HG03060 (cell line): ENCODE measurements at regions not wholly inside any gene's neighbourhood (a gene's known extent, or its start where the extent isn't known, plus 50 kb on each side); places are given as distances from the start of the nearest gene placed in this dataset.
"Not testable (repeated sequence)": the region's sequence is repeated elsewhere in the genome, so short reads cannot be mapped to it uniquely, and the experiment has no call there.

Experiments
- ATAC-seq: cut with Tn5 transposase; IDR thresholded peaks from one replicate; pipeline ENCODE4 v1.9.1; 2021; ENCODE audit warnings: low read depth, moderate number of reproducible peaks; ENCODE audit not compliant: unreplicated experiment

DNA sequence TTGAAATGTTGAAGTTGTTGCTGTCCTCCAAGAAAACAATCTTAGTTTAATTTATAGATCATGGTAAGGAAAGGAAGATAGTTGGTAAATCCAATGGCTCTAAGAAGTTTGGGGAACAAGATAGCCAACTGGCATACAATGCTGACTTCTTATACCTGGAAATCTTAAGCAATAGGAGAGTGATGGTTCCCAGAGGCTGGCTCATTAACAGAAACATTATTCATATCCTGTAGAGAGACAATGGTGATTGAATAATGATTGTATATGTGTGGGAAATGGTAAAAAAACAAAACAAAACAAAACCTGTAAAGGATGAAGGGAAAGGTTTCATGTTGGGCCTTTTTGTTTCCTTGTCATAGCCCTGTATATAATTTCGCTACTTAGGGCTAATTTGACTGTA is 174.9 kb upstream of the CTSO start:
- ATAC-seq, result no peak

DNA sequence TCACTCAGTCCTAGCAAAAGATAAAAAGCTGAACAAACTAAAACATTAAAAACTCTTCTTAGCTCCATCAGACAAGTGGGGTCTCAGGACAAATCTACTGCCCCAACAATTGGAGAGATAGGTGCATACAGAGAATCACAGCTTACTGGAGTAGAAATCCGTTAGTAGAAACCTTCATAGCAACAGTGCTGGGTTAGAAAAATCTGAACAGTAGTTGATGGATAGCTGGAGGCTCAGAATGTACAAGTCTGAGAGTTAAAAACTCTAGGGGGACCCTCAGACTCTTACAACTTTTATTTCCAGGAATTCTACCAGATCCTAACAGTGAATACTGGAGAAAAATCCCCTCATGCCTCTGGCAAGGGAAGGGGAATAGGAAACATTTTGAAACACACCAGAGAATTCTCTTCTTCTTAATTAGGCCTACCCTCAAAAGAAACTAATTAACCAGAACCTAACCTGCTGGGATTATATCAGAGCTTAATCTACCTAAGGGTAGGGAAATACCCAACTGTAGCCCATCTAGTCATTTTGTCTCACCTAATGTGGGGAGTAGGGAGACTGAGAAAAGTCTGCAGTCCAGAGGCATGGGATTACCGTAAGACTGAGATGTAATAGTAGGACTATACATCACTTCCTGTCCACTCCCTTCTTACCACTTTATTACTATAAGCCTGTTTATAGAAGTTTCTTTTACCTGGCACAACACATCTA is 165.0 kb upstream of the CTSO start:
- no peak for ATAC-seq

DNA sequence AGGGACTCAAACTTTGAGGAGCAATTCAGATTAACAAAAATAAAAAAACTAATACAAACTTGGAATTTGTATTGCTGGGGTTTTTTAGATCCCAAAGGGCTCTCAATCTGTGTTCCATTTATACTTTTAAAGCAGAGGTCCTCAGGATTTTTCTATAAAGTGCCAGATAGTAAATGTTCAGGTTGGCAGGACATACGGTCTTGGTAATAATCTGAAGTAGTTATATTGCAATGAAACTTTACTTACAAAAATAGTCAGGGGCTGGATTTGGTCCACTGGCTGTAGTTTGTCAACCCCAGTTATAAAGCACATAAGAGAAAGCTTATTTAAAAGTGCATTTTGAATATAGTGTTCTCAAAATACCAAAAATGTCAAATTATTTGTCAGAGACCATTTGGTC is 164.1 kb upstream of the CTSO start:
- no peak for ATAC-seq

DNA sequence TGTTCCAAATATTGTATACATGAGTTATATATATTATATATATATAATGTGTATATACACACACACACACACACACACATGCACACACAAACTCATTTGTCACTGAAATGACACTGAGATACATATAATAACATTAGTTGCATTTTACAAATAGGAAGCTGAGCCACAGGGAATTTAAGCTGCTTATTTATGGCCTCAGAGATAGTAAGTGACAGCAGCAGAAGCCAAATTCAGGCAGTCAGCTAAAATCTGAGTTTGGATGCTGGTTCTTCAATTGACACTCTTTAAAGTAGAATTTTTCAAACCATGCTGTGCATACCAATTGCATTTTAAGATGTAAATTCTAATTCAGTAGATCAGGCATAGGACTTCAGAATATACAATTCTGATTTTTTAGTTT is 163.3 kb upstream of the CTSO start:
- ATAC-seq, result no peak

DNA sequence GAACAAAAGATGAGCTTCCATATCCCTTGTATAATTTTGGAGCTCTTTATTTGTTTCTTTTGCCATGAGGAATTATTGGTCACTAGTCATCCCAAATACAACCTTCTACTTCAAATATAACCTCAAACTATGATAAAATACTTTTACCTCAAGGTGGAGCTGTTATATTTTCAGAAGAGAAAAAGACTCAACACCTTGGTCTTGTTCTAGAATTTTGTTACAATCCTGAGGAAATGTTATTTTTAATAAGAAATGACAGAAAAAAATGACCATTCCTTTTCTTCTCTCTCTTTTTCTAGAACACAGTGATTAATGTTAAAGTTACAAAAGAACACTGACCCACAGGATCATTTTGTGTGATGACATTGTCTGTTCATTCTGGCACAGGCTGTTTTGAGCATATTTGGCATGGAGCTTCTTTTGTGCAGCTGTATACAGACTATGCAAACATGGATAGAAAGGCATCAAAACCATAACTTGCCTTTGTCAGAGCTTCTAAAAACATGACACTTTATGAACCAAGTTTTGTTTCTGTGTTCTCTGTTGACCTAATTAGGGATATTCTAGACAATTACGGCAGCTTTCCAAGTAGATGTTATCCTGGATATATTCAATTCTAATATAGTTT is 159.6 kb upstream of the CTSO start:
- ATAC-seq, result no peak

DNA sequence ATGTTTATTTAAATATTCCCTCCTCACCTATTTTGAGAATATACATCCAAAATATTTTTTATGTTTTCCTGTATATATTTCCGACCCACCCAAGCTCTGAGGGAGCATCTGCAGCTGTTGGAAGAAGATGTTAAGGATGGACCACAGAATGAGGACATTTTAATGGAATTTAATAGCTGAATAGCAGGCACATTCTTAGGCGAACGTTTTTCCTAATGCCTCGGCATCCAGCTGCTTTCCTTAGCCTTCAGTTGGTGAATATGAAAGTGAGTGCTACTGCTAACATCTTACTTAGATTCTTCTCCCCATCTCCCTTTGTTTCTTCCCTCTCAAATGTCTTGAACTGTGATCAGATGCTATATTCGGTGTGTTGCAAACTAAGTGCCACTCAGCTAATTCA is 158.0 kb upstream of the CTSO start:
- no peak for ATAC-seq

DNA sequence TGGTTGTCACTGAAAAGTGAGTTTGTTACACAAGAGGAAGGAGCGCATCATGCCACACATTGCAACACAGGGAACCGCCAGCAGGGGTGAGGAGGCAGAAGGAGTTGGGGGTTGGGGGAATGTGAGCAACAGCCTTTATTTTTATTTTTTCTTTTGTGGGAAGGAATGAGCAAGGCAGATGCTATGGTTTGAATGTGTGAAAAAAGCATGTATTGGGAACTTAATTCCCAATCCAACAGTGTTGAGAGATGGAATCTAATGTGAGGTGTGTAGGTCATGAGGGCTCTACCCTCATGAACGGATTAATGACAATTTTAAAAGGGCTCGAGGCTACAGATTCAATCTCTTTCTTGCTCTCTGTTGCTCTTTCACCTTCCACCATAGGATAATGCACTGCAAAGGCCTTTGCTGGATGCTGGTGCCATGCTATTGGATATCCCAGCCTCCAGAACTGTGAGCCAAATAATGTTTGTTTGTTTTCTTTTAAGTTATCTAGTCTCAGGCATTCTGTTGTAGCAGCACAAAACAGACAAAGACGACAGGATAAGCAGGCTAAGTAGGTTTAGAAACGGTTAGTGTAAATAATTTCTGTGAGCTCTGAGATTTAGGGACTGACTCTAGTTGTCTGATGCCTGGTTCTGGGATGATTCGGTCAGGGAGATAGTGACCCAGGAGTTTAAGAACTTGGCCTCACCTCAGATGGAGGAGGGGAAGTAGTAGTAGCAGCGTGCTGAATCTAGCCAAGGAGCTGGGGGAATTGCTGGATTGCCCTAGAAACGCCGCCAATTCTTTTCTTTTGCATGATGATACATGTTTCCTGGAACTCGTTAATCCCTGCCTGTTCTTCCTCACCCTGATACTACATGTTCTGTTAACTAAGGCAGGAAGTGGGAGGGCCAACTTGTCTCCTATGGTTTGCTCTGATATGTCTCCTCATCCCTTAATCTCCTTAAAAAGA is 156.6 kb upstream of the CTSO start:
- no peak for ATAC-seq

DNA sequence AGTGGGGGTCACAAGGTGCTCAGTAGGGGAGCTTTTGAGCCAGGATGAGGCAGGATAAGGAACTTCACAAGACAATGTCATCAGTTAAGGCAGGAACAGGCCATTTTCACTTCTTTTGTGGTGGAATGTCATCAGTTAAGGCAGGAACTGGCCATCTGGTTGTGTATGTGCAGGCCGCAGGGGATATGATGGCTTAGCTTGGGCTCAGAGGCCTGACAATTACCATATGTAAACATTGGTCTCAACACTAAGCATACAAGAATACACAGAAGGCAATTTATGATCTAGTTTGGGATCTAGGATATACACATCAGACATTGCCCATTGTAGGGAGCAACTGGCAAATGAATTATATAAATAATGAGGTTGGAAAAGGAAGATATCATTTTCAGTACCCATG is 155.4 kb upstream of the CTSO start:
- not testable (repeated sequence) for ATAC-seq

DNA sequence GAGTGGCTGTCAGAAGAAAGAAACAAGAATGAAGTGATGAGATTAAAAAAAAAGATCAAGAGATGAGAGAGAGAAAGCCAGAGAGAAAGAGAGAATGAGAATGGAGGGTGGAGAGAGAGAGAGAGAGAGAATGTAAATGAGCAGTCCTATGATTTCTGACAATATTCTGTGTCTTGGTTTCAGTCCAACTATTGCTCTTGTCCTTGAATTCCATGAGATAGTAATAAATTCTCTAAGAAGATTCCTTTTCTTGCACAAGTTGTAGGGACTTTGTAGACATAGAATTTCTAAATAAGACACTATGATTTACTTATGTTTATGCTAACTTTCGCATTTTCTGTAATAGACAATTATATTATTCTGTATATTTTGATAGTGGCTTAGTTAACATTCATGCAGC is 149.6 kb upstream of the CTSO start:
- no peak for ATAC-seq

DNA sequence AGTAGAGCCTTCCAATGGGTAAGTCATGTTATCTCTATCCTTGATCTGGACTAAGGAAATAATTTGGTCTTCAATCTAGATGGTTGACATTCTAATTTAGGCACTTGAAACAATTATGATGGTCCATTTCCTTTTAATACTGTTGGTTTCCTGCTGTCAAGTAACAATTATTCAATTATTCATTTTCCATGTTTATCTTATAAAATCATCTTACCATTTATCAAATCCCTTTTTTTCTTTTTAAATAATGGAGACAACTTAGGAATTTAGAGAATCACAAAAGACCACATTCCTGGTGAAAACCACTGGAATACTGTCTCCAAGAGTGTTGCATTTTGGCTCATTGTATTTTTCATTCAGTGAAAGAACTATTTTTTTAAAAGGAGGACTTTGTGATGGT is 148.7 kb upstream of the CTSO start:
- ATAC-seq, result no peak

DNA sequence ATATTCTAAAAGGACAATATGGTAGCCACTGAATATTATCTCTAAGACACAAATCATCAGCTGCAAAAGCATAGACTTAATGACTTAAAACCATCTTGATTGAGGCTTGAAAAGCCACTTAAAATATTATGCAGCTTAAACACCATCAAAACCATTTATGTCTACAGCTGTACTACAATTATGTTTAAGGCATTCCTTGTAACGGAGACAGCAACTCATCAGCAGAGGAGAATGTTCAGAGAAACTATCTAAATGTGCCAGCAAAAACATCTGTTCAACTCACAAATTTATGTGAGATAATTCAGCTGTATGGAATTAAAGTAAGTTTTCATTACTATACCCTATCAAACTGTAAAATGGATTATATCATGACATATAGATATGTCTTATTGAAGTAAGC is 147.9 kb upstream of the CTSO start:
- no peak for ATAC-seq

DNA sequence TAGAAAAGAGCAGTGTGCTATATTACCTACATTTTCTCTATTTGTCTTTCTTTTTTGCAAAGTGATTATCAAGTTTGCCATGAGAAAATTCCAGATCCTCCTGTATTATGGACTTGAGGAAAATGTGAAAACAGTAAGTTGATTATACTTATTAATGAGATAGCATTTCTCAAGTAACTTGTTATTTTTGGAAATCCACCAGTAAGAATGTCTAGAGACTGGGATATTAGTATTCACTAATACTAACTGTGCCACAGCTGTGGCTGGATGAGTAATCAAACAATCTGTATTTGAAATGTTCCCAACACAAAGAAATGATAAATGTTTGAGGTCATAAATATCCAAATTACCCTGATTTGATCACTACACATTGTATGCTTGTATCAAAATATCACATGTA is 147.0 kb upstream of the CTSO start:
- no peak for ATAC-seq

DNA sequence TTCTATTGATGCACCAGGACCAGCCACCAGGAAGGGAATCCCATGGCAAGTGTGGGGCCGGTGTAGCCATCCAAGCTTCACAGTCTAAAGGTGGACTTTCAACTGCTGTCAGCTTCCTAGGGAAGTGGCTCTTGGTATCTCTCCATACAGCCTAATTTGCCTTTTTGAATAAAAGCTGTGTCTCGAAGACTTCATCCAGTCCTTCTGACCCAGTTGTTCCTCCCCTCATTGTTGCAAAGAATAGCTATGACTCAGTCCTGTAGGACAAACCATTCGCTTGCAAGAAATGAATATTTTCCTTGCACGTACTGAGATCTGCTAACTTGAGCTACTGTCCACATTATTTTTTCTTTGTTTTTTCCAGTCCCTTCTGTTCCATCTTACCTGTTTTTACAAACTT is 145.1 kb upstream of the CTSO start:
- no peak for ATAC-seq

DNA sequence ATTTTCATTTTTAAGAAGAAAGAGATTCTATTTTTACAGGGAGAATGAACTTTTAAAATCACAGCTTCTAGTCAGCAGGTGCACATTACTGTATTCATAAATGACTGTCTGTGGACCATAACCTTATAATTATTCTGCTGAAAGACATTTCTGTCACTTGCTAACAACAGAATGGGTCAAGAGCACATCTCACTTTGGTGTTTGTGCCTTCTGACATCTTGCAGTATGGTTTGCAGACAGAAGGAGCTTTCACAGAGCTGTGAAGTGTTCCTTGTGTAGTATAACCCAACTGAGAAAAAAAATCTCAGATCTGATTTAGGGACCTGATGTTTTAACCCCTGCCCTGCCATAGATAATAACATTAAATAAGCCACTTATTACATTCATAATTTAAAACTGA is 131.4 kb upstream of the CTSO start:
- no peak for ATAC-seq

DNA sequence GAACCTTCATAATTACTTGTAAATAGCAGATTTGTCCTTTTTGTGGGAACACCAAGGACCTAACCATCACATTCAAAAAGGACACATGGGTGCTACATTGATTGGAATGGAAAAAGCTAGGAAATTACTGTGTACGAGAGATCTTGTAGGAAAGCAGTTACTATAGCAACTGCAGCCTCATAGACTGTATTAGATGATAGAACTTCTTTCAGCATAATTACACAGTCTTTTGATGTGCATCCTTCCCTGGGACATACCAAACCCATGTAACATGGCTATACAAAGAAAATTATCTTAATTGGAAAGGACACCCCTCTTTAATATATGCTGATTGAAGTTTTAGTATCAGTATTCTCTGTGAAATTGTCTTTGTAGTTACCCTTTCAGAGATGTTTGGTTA is 130.7 kb upstream of the CTSO start:
- ATAC-seq, result no peak

DNA sequence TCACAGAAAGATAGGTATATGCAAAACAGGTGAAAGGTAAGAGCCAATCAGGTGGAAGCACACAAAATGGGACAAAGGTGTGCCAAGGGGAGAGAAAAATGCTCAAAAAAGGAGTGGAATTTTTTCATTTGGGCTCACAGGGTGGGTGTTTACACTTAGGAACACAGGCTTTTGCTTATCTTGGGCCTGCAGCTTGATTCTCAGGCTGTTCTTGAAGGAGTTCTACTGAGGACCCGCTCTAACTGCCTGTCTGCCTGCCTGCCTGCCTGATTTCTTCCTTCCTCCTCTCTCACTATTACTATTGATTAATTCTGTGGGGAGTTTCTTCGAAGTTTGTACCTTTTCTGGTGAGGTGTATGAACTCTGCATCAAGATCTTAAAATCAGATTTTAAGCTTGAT is 120.3 kb upstream of the CTSO start:
- no peak for ATAC-seq

DNA sequence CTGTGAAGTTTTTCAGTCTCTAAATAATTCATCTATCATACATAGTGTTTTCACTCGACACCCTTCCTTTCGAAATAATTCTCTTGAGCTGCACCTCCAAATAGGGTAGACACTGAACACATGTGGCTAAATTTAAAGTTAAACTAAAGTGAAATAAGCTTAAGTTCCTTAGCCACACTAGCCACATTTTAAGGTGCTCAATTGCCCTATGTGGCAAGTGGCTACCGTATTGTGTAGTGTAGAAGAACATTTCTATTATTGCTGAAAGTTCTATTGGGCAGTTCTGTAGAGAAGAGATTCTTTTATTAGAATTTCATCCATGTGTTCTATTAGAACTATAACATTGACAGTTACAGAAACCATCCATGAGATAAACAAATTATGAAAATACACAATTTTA is 107.0 kb upstream of the CTSO start:
- ATAC-seq, result no peak

DNA sequence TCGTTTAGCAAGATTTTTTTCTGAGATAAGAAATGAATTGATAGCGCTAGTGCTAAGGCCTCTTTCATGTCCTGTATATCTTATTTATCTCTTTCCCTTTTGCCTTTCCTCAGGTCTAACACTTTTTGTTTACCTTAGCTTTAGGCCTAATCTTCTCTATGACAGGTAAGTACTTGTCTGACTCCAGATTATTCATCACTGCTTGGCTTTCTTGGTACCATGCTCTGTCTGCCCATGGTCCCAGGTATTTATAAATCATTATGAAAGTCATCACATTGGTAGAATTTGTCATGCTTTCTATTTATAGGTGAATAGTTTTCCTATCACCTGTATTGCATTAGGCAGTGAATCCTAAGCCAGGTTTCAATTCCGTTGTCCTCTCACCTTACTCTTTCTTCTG is 99.5 kb upstream of the CTSO start:
- ATAC-seq, result no peak

DNA sequence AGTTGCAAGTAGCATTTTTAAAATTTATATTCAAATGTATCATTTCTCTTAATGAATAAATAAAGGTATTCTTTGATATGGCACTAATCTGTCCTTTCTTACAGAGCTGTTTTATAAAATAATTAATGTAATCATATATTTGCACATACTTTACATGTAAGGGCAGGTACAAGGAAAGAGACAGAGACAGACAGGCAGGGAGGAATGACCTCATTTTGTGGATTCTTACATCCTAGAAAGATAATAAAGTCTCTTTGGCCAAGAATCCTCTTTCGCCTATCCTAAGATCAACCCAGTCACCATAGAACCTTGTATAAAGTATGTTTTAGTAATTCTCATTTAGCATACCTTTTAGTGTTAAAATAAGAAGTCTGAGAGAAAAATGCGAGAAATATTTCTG is 98.5 kb upstream of the CTSO start:
- ATAC-seq, result no peak

DNA sequence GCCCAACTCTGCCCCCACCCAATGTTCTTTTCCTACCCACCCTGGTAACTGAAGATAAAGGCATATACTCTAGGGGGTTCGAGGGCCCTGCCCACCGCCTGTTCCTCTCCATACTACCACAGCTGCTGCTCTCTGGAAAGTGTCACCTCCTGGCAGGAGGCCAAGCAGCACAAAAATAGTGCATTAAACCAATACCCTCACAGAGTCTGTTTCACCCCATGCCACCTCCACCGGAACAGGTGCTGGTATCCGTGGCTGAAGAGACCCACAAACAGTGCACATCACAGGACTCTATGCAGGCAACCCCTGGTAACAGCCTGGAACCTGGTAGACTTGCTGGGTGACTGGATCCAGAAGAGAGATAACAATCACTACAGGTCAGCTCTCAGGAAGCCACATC is 85.1 kb upstream of the CTSO start:
- ATAC-seq, result no peak

DNA sequence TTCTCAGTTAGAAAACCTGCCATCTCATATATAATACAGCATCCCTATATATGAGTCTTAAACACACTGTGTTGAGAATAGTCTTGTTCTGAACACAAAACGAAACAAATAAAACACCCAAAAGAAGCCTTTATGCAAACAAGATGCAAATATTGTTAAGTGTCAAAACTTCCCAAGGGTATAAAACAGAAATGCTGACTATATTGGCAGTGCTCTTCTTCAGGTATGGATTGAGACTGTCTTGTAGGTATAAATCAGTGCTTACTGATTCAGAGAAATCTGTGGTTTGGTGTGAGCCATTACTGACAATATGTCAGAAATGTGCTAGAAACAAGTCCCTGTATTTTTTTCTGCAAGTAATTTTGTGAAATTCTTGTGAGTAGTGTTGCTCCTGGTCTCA is 82.8 kb upstream of the CTSO start:
- ATAC-seq, result no peak

DNA sequence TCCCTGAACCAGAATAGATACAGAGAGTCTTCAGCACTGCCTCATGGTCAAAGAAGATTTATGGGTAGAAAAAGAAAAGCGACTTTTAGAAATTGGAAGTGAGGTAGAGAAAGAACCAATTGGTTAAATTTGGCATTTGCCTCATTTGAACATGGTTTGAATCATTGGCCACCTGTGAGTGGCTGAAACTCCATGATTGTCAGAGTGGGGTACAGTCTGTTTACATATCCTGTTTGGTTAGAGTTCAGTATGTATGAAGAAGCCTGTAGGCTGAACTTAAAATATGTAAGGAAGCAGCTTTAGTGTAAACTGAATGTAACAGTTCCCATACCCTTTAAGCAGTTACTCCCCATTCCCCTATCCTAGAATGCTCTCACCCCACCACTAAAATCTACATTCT is 76.0 kb upstream of the CTSO start:
- no peak for ATAC-seq
